IMR-90 (cell line): ENCODE measurements at regions not wholly inside any gene's neighbourhood (a gene's known extent, or its start where the extent isn't known, plus 50 kb on each side); places are given as distances from the start of the nearest gene placed in this dataset.

ENCODE experiments used
- ATAC-seq: fragments of 200-7000 bp; cut with Tn5 transposase; 2 replicates; pipeline ENCODE4 v1.9.1; 2020; ENCODE audit warnings: low read depth, mild to moderate bottlenecking, moderate library complexity
- BruUV-seq: library from RNA; stranded (reverse); fragments of 400-500 nt; replicated peaks from 2 replicates; lab custom pipeline; 2021; lab: Mats Ljungman, UMichigan
- CTCF ChIA-PET: fragments of 300-600 bp; formaldehyde crosslinking; extraction: SDS; loops from one replicate; lab custom pipeline; 2021; ENCODE audit warnings: antibody characterized with exemption; lab: Yijun Ruan, JAX
- POLR2A ChIA-PET: fragments of 300-600 bp; sonication (Branson Sonifier 250); formaldehyde crosslinking; loops from one replicate; lab custom pipeline; 2022; ENCODE audit warnings: antibody characterized with exemption; ENCODE audit not compliant: unreplicated experiment; lab: Charles Lee
- DNase-seq: peaks from one replicate; pipeline ENCODE4 v3.0.0; 2013
- H2AFZ ChIP-seq: replicated peaks from 2 replicates; pipeline ENCODE3; 2013; ENCODE audit warnings: low read length, mild to moderate bottlenecking; ENCODE audit not compliant: poor library complexity
- H2AK5ac ChIP-seq: 2 replicates; pipeline ENCODE4 v1.6.1; 2013; ENCODE audit warnings: low read depth, low read length, inconsistent platforms
- H2AK9ac ChIP-seq: replicated peaks from 2 replicates; pipeline ENCODE3; 2013; ENCODE audit warnings: mild to moderate bottlenecking, low read depth, low read length, moderate library complexity; ENCODE audit not compliant: poor library complexity
- H2BK120ac ChIP-seq: 2 replicates; pipeline ENCODE4 v1.6.1; 2013; ENCODE audit warnings: low read depth, low read length, inconsistent platforms
- H2BK15ac ChIP-seq: 3 replicates; pipeline ENCODE4 v1.6.1; 2013; ENCODE audit warnings: low read depth, low read length, inconsistent platforms
- H2BK20ac ChIP-seq: 2 replicates; pipeline ENCODE4 v1.6.1; 2013; ENCODE audit warnings: low read depth, mild to moderate bottlenecking, inconsistent platforms, low read length, moderate library complexity
- H2BK5ac ChIP-seq: 2 replicates; pipeline ENCODE4 v1.6.1; 2013; ENCODE audit warnings: mild to moderate bottlenecking, low read depth, low read length, inconsistent platforms; ENCODE audit not compliant: poor library complexity, severe bottlenecking
- H3K14ac ChIP-seq: replicated peaks from 2 replicates; pipeline ENCODE4 v1.6.1; 2013; ENCODE audit warnings: low read depth, low read length, inconsistent platforms
- H3K18ac ChIP-seq: 2 replicates; pipeline ENCODE4 v1.6.1; 2013; ENCODE audit warnings: low read depth, low read length, control low read depth
- H3K23ac ChIP-seq: 2 replicates; pipeline ENCODE4 v1.6.1; 2013; ENCODE audit warnings: low read depth, low read length, inconsistent platforms
- H3K27ac ChIP-seq: 2 replicates; pipeline ENCODE4 v1.5.1; 2013; ENCODE audit warnings: mild to moderate bottlenecking, control low read depth, low read length; ENCODE audit not compliant: insufficient read depth
- H3K27me3 ChIP-seq: 2 replicates; pipeline ENCODE4 v1.6.1; 2013; ENCODE audit warnings: low read length; ENCODE audit not compliant: control insufficient read depth, insufficient read depth
- H3K36me3 ChIP-seq: 2 replicates; pipeline ENCODE4 v1.6.1; 2013; ENCODE audit warnings: low read length, mixed read lengths; ENCODE audit not compliant: control insufficient read depth, insufficient read depth
- H3K4ac ChIP-seq: 2 replicates; pipeline ENCODE4 v1.6.1; 2013; ENCODE audit warnings: low read depth, low read length, inconsistent platforms
- H3K4me1 ChIP-seq: 2 replicates; pipeline ENCODE4 v1.6.1; 2013; ENCODE audit warnings: low read length, mixed read lengths; ENCODE audit not compliant: control insufficient read depth, insufficient read depth
- H3K4me2 ChIP-seq: 2 replicates; pipeline ENCODE4 v1.6.1; 2013; ENCODE audit warnings: low read depth, mild to moderate bottlenecking, control low read depth, low read length, moderate library complexity
- H3K4me3 ChIP-seq: 2 replicates; pipeline ENCODE4 v1.5.1; 2013; ENCODE audit warnings: low read depth, mild to moderate bottlenecking, control low read depth, low read length, moderate library complexity; ENCODE audit not compliant: insufficient read depth
- H3K56ac ChIP-seq: 2 replicates; pipeline ENCODE4 v1.6.1; 2013; ENCODE audit warnings: low read length, inconsistent platforms; ENCODE audit not compliant: insufficient read depth; ENCODE audit errors: extremely low read depth
- H3K79me1 ChIP-seq, 2 experiments: 2 replicates each; pipeline ENCODE4 v1.6.1; 2013; ENCODE audit warnings: low read length in 2 of 2, inconsistent platforms in 1 of 2, low read depth in 1 of 2
- H3K9ac ChIP-seq: 2 replicates; pipeline ENCODE4 v1.6.1; 2013; ENCODE audit warnings: low read depth, low read length, control low read depth
- H3K9me1 ChIP-seq: 2 replicates; pipeline ENCODE4 v1.6.1; 2013; ENCODE audit warnings: low read length, inconsistent platforms; ENCODE audit not compliant: insufficient read depth
- H3K9me3 ChIP-seq: 2 replicates; pipeline ENCODE4 v1.6.1; 2013; ENCODE audit warnings: low read length; ENCODE audit not compliant: control insufficient read depth, insufficient read depth
- H4K20me1 ChIP-seq: 2 replicates; pipeline ENCODE4 v1.6.1; 2013; ENCODE audit warnings: low read length, inconsistent platforms; ENCODE audit not compliant: insufficient read depth
- H4K5ac ChIP-seq: 2 replicates; pipeline ENCODE4 v1.6.1; 2013; ENCODE audit warnings: mild to moderate bottlenecking, low read depth, low read length, control low read depth
- H4K8ac ChIP-seq, 2 experiments: 2 replicates each; pipeline ENCODE4 v1.6.1; 2013; ENCODE audit warnings: low read depth in 2 of 2, low read length in 2 of 2, control low read depth in 1 of 2, inconsistent platforms in 1 of 2
- H4K91ac ChIP-seq: 2 replicates; pipeline ENCODE4 v1.6.1; 2013; ENCODE audit warnings: low read depth, low read length, inconsistent platforms; ENCODE audit not compliant: insufficient read depth
- MAFK ChIP-seq: IDR thresholded peaks from 2 replicates; pipeline ENCODE4 v1.6.1; 2012; ENCODE audit warnings: low read depth, low read length, improper control_type of control experiment
- POLR2A ChIP-seq: IDR thresholded peaks from 2 replicates; pipeline ENCODE4 v1.6.1; 2012; ENCODE audit warnings: mild to moderate bottlenecking, low read depth, low read length
- RFX5 ChIP-seq: IDR thresholded peaks from 2 replicates; pipeline ENCODE4 v1.8.0; 2012; ENCODE audit warnings: low read depth, mild to moderate bottlenecking, low read length, moderate library complexity
- WGBS, 2 experiments: methylation state at CpG; one replicate each; pipeline versions ENCODE4 v1.1.5 to v1.1.7; 2013; ENCODE audit warnings: missing lambda C conversion rate in 2 of 2; ENCODE audit not compliant: insufficient read length in 1 of 2; ENCODE audit errors: extremely low coverage in 2 of 2; 5-methylcytosine and 5-hydroxymethylcytosine counted together
- dilution Hi-C: fragments of 300-500 bp; cut with HindIII; formaldehyde crosslinking; loops from one replicate; pipeline ENCODE4 v1.14.3; 2018; ENCODE audit warnings: low sequenced_read_pairs; ENCODE audit not compliant: unreplicated experiment
- in situ Hi-C: fragments of 300-500 bp; cut with MboI; formaldehyde crosslinking; loops from 3 replicates; pipeline ENCODE4 v1.14.3; 2019; ENCODE audit warnings: low sequenced_read_pairs, inconsistent platforms, mixed read lengths
- intact Hi-C: fragments of 100-400 bp; cut with micrococcal nuclease; formaldehyde crosslinking; loops from 2 replicates; pipeline ENCODE4 v1.10.0; 2022

DNA sequence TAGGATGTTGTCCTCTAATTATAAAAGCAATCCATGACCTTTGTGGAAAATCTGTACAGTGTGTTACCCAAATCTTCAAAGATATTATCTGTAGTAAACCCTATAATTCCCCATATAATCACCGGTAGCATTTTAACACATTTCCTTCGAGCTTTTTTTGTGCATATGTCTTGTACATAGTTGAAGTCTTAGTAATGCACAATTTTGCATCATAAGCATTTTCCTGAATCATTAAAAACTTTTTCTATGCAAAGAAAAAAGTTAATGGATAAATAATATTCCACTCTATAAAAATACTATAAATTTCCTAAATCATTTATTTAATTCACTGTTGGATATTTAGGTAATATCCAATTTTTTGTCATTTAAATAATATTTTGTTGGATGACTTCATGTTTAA, 201.7 kb downstream of the RRAGC start:
- no peak overlapping the region for H3K56ac ChIP-seq
- no peak overlapping the region for H2AFZ ChIP-seq
- dilution Hi-C loops (no loop called here), intact Hi-C loops (no loop called here), in situ Hi-C loops (no loop called here)
- no peak overlapping the region for H3K23ac ChIP-seq
- ATAC-seq (no peak), DNase-seq (no peak)
- H2BK5ac ChIP-seq: no peak overlapping the region
- H3K79me1 ChIP-seq: no peaks in the 10 kb centered on the region
- H3K9ac ChIP-seq: no peak overlapping the region
- CTCF ChIA-PET: no interaction called here
- no peak overlapping the region for H4K91ac ChIP-seq
- no peaks in the 10 kb centered on the region for H3K4me1 ChIP-seq
- H4K5ac ChIP-seq: no peak overlapping the region
- no peak overlapping the region for H2BK15ac ChIP-seq
- no peak overlapping the region for H2AK9ac ChIP-seq
- H3K18ac ChIP-seq: no peak overlapping the region
- H2AK5ac ChIP-seq: no peak overlapping the region
- no peak overlapping the region for H3K4ac ChIP-seq
- no peaks in the 10 kb centered on the region for H3K9me1 ChIP-seq
- no peak overlapping the region for H3K27ac ChIP-seq
- POLR2A ChIA-PET: no interaction called here
- H2BK120ac ChIP-seq: no peak overlapping the region
- H3K4me3 ChIP-seq: no peak overlapping the region
- no peak for TF ChIP-seq POLR2A
- no peak for TF ChIP-seq RFX5
- peak; percentile 73 for TF ChIP-seq MAFK
- no CpG with 5 or more reads among the region's 2 CpGs for WGBS, 2 experiments
- H3K14ac ChIP-seq: no peak overlapping the region
- H3K4me2 ChIP-seq: no peak overlapping the region
- H4K20me1 ChIP-seq: no peaks in the 10 kb centered on the region
- no peaks in the 10 kb centered on the region for H3K27me3 ChIP-seq
- no peaks in the 10 kb centered on the region for H3K9me3 ChIP-seq
- no peak overlapping the region for H4K8ac ChIP-seq
- H2BK20ac ChIP-seq: no peak overlapping the region
- no peaks in the 10 kb centered on the region for H3K36me3 ChIP-seq
- BruUV-seq: no TSS peak
